HG03045 (cell line): ENCODE measurements at regions not wholly inside any gene's neighbourhood (a gene's known extent, or its start where the extent isn't known, plus 50 kb on each side); places are given as distances from the start of the nearest gene placed in this dataset.
A peak's percentile ranks its signal among the peaks of the same experiment; 100 is the strongest.
"Not testable (repeated sequence)": the region's sequence is repeated elsewhere in the genome, so short reads cannot be mapped to it uniquely, and the experiment has no call there.

Source experiments
- ATAC-seq: cut with Tn5 transposase; IDR thresholded peaks from one replicate; pipeline ENCODE4 v1.9.1; 2021; ENCODE audit warnings: mild to moderate bottlenecking, moderate library complexity; ENCODE audit not compliant: unreplicated experiment

DNA sequence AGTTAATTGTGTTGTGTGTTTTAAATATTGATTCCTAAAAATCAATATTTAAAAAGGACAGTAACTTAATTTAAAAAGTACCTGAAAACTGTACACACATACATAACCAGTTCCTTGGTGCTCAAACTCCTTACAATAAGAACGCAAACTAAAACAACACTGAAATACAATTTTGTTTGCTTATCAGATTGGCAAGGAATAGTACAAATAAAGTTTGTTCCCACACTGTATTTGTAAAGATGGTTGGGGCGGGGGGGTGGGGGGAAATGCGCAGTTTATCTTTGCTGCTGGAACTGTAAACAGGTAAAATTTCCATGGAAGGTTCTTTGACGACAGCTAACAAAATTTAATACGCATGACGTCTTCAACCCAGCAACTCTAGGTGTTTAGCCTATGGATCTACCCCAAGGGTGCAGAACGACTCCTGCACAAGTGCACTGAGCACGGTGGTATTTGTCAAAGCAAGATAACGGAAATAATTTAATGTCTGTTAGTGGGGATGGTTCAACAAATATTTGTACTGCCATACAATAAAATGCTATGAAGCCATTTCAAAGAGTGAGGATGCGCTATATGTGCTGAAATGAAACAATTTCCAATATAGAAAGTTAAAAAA, 96.5 kb downstream of the ING1 start:
- no peak for ATAC-seq

DNA sequence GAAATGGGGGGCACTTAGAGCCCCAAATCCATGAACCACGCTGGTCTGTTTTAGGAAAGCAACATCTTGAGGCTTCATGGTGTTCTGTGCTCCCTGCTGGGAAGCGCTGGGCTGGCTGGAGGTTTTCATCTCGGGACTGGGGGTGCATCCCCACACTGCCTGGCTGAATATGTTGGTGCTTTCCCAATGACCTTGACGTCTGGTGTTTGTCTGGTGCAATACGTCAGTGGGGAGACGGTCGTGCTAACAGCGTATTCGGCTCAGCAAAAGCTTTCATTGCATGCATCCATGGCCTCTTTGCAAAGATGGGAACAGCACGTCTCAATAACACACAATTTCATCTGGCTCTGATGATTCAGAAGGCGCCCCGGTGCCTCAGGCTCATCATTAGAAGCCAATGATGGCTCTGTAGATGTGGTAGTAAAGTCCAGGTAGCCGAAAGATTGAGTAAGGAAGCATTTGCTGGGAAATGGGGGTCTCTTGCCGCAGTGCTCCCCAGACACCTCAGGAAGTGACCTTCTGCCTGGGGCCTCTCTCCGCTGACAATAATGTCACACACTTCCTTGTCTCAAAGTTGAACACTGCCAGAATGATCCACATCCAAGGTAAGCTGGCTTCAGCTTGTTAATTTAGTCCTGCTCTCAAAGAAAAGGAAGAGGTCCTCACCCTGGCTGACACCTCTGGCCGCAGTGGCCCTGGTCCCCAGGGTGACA, 97.7 kb downstream of the ING1 start:
- ATAC-seq, result no peak

DNA sequence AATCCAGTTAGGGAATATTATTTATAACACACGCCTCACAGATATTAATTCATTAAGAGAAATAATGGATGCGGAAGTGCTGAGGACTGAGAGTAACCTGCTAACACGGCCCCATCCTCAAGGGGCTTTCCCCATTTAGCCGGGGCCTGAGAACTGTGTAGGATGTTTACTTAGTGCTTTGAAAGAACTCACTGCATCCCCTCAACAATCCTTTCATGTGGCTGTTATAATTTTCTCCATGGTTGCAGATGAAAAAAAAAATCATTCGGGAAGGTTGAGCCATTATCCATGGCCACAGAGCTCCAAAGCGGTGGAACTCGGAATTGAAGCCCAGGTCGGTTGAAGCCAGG, 98.2 kb downstream of the ING1 start:
- ATAC-seq, result no peak

DNA sequence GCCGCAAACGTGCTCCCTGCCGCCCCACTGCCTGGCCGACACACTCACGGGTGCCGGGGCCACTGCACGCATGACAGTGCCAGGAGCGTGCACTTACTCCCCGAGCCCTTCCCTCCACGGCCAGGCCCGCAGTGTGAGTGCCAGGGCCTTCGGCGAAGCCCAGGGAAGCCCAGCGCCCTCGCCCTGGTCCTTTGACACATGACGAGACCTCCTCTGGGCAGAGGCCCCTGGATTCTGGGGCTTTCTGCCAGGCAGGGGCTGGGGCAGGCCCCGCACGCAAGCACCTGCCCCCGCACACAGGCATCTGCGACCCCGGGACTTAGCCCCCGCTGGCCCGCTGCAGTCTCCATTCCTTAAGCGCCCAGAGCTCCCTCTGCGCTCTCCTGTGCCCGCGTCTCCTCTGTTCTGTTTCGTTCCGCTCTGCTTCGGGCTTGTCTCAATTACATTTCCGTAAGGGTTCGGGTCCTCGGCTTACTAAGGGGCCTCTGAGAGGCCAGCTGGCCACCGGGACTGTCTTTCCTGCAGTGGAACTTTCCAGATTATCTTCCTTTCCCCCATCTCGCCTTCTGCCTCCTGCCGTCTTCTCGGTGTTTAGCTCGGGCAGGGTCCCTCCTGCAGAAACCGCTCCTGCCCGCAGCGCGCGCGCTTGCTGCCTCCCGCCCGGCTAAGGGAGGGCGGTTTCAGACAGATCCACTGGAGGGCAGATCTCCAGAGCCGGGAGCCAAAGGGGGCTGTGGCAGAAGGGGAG, 98.8 kb downstream of the ING1 start:
- ATAC-seq, result no peak

DNA sequence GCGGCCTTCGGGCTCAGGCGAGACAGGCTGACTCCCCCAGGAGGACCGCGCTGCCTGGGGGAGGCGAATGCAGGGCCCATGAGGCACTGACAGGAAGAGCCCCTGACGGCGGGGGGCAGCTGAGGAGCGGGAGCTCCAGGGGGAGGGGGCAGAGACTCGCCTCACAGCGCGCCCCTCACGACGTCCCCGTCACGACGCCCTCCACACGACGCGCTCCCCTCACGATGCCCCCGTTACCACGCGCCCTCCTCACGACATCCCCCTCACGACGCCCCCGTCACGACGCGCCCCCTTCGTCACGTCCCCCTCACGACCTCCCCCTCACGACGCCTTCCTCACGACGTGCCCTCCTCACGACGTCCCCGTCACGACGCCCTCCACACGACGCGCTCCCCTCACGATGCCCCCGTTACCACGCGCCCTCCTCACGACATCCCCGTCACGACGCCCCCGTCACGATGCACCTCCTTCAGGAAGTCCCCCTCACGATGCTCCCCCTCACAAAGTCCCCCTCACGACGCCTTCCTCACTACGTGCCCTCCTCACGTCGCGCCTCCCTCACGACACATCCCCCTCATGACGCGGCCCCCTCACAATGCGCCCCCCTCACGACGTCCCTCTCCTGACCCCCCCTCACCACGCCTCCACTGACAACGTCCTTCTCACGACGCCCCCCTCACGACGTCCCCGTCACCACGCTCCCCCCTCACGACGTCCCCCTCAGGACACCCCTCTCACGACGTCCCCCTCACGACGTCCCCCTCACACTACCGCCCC, 99.6 kb downstream of the ING1 start:
- ATAC-seq, result no peak

DNA sequence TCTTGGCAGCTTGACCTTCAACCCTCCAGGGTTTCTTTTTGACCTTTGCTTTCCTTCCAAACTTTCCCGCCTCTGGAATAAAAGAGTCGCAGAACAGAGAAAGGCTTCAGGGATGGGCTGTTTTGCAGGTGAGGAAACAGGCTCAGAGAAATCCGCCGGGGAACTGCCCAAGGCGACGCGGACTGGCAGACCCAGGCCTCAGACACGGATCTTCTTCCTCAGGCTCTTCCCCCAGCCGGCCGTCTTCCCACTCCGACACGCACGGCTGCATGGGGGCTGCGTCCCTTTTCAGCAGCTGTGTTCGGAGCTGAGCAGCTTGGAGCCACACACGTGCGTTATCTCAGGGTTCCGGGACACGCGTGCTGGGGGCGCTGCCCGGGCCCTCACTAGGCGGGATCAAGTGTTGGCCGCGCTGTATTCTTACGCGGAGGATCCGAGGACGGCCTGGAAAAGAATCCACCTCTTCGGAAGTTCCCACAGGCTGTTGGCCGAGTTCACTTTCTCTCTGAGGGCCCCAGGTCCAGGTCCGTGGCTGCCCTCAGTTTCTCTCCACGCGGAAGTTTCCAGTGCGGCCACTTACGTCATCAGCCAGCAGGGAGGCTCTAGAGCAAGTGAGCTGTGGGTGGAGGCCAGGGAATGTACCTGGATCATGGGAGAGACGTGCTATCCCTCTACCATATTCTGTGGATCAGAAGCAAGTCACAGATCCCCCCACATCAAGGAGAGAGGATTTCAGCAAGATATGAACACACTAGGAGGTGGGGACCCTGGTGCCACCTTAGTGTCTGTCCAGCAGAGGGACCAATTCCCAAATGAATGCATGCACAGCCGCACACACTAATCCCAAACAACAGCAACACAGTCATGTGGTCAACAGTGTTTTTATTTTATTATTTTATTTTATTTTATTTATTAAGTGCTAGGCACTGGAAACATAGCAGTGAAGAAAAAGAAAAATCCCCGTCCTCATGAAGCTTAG, 100.4 kb downstream of the ING1 start:
- no peak for ATAC-seq

DNA sequence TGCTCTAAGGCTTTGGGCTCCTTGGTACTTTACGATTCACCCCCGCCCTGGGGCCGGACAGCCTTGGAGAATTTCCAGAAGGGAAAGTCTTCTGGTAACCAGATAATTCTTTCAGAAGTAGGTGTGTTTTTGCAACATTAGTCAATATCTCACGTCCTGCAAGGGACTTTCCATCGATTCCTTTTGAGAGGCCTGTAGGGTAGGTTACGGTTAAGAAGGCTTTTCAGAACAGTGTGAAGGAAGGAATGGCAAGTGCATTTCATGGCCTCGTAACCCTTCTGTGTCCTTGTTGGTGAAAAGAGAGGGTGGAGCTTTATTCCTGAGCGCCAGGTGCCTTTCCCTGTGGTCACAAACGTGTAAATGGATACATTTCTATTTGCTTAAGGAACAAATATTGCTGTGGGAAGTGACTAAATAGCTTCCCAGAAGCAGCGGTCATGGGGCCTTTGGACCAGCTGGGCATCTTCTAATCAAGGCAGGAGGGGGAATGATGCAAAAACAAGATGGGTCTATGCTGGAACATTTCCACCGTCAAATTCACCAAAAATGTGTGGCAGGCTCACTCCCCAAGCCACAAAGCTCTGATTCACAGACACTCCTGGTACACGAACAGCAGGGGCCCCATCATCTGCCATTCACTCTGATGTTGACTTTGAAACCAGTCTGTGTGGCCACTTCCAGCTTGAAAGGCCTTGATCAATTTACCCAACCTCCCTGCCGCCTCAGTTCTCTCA, 99.2 kb downstream of the ANKRD10 start:
- no peak for ATAC-seq

DNA sequence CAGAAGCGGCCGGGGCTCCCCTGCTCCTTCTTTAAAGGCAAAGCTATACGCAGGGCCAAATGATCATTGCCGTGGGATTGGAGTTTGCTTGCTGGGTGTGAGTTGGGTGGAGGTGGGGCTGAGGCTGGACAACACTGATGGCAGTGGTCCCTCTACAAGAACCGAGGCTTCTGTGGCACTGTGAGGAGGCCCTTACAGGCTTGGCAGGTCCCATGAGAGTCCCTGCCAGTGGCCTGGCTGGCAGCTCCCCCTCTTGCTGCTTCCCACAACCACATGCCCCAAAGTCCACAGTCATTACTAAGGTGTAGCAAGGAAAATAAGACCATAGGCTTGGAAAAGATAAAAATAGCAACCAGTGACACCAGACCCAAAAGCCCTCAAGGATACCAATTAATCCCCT, 98.4 kb downstream of the ANKRD10 start:
- no peak for ATAC-seq

DNA sequence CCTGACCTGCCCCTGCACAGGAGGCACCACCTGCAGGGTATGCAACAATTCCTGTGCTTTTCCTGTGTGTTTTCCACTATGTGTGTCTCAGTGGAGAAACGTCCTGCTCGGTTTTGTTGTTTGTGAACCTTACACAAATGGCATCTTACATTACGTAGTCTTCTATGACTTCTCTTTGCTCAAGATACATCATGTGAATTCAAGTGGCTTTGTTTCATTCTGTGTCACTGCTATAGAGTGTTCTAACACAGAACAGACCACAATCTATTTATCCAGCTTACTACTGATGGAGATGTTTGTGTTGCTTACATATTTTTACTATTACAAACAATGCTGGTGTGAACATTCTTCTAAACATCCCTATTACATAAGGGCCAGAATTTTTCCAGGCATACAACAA, 97.7 kb downstream of the ANKRD10 start:
- ATAC-seq, result no peak

DNA sequence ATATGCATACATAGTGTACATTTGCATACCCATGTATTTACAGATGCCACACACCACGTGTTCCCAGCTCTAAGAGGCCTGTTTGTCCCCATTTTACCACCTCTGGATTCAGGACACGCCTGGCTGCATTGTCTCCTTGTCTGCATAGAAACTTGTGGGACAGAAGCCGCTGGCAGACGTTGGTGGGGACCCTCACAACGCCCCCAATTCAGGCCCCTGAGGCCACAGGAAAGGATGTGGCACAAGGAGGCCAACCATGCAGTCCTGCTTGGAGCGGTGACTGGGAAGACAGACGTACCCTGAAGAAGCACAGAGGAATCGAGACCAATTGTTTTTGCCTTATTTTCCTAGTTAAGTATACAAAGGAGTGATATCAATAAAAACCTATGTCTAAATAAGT, 96.1 kb downstream of the ANKRD10 start:
- no peak for ATAC-seq

DNA sequence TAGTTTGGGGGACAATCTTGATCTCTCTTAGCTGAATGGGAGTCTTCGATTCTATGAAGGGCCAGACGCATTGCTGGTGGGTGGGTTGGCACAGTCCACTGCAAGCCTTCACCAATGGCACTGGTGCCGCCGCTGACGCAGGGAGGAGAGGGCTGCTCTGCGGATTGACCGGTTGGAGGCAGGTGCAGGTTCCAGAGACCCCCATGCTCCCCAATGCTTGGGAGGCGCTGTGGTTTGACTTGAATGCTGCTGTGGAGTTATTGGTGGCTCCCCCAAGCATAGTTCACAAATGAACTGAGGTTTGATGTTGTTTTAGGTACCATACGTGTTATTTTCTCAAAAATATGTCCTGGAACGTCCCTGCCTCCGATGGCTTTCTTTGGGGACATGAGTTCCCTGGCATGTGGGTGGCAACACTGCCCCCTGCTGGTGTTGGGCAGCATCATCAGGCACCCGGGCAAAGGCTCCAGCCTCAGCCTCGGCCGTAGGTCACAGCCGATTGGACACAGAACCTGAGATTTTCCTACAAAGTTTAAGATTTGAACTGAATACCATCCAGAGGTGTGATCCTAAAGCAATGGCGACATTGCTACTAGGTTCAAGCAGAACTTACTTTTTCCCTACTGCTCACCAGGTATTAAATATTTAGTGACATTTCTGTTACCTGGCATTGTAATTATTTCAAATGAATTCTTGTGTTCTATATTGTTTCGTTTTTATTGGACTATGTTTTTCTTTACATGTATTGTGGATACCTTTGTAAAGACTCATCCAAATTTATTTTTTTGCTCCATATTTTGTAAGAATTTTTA, 95.5 kb downstream of the ANKRD10 start:
- peak; percentile 85 for ATAC-seq

DNA sequence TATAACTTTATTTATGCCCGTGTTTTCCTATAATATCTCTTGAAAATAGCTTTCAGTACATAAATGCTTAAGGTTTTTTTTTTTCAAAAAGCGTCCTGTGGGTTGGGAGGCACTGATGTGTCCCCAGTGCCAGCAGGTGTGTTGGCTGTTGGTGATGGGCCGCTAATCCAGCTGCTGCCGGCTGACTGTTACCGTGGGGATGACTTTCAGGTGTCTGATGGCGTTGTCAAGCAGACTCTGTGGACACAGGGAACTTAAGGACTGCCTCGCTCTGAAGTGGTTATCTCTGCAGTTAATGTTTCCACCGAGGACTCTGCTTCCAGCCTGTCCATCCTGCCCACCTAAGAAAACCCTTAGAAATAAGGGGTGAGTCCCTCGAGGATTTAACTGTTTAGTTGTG, 94.5 kb downstream of the ANKRD10 start:
- ATAC-seq, result no peak

DNA sequence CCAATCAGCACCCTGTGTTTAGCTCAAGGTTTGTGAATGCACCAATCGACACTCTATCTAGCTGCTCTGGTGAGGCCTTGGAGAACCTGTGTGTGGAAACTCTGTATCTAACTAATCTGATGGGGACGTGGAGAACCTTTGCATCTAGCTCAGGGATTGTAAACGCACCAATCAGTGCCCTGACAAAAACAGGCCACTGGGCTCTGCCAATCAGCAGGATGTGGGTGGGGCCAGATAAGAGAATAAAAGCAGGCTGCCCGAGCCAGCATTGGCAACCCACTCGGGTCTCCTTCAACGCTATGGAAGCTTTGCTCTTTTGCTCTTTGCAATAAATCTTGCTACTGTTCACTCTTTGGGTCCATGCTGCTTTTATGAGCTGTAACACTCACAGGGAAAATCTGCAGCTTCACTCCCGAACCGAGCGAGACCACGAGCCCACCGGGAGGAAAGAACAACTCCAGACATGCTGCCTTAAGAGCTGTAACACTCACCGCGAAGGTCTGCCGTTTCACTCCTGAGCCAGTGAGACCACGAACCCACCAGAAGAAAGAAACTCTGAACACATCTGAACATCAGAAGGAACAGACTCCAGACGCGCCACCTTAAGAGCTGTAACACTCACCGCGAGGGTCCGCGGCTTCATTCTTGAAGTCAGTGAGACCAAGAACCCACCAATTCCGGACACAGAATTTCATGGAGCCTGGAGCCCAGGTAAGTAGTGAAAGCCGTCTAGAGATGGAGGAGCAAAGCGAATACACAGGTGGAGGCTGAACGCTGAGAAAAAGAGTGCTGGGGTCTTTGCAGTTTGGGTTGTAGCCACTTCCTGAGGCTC, 92.8 kb downstream of the ANKRD10 start:
- not testable (repeated sequence) for ATAC-seq

DNA sequence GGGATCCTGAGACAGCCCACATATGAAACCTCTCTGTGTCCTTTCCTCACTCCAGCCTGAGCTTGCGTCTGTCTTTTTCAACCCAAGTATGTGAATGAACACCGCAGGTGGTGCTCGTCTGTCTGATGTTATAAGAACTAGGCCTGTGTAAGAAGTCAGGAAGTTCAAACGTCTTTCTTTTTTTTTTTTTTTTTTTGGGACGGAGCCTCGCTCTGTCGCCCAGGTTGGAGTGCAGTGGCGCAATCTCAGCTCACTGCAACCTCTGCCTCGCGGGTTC, 92.3 kb downstream of the ANKRD10 start:
- ATAC-seq, result no peak

DNA sequence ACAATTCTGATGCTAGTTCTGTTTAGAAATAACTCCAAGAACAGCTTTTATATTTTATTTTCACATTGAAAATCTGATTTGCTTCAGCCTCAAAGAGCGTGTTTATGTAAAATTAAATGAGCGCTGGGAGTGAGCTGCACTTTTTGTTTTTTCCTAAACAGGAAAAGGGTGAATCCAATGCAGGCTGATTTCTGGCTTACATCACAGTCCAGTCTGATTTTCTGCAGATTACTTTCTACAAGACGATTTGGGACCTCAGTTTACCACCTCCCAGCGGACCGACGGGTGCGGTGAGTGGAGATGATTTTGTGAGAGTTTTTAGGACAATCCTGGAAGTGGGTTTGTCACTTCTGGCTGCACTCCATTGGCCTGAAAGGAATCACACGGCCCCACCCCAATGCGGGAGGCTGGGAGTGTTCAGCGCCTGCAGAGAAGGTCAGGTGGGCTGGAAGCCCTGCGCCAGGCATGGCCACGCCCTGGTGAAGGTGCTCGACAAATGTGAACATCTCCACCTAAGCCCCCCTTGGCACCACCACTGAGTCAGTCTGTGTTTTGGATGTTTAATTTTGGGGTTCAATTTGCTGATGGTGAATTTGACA, 90.1 kb downstream of the ANKRD10 start:
- ATAC-seq, result no peak

DNA sequence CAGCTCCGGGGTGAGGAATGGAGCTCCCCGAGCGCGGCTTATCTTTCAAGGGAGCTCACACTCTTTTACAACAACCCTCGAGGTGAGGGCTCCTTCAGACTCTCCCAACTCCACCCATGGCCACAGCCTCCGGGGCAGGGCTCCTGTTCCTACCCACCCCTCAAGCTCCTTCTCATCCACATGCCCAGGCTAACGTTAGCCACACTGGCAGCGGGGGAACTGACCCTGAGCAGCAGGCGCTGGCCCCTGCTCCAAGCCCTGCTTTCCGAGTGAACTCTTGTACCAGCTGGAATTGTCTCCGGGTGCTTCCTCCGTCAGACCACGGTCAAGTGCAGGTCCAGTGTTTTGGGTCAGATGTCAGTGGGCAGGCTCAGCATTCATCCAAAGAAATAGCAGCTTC, 89.4 kb downstream of the ANKRD10 start:
- no peak for ATAC-seq

DNA sequence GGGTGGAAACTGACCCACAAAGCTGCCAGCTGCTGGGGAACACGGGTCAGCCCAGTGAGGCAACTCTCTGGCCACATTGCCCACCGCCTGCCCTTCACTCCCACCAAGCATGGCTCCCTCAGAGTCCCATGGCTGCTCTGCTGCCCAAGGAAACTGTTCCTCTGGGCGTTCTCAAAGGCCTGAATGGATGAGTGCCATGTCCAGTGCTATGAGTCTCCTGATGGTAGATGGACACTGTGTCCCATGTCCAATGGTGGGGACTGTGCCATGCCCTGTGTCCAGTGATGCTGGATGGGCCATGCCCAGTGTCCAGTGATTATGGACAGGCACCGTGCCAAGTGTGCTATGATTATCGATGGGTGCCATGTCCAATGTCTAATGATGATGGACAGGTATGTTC, 88.8 kb downstream of the ANKRD10 start:
- no peak for ATAC-seq
